ENCODE measurements at regions not wholly inside any gene's neighbourhood (a gene's known extent, or its start where the extent isn't known, plus 50 kb on each side); places are given as distances from the start of the nearest gene placed in this dataset.

DNA sequence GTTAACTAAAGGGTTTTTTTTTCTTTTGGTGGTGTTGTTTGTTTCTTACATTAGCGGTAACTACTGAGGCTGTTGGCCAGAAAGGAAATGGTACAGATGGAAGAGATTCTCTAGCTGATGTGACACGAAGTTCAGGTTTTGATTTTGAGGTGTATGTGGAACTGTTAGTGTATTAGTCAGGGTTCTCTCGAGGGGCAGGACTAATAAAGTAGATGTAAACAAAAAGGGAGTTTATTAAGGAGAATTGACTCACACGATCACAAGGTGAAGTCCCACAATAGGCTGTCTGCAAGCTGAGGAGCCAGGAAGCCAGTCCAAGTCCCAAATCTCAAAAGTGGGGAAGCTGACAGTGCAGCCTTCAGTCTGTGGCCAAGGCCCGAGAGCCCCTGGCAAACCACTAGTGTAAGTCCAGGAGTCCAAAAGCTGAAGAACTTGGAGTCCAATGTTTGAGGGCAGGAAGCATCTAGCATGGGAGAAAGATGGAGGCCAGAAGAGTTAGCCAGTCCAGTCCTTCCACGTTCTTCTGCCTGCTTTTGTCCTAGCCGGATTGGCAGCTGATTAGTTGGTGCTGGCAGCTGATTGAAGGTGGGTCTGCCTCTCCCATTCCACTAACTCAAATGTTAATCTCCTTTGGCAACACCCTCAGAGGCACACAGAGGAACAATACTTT is 577.6 kb downstream of the EFNB2 start (continued):
- TF ChIP-seq, protein P1, sequence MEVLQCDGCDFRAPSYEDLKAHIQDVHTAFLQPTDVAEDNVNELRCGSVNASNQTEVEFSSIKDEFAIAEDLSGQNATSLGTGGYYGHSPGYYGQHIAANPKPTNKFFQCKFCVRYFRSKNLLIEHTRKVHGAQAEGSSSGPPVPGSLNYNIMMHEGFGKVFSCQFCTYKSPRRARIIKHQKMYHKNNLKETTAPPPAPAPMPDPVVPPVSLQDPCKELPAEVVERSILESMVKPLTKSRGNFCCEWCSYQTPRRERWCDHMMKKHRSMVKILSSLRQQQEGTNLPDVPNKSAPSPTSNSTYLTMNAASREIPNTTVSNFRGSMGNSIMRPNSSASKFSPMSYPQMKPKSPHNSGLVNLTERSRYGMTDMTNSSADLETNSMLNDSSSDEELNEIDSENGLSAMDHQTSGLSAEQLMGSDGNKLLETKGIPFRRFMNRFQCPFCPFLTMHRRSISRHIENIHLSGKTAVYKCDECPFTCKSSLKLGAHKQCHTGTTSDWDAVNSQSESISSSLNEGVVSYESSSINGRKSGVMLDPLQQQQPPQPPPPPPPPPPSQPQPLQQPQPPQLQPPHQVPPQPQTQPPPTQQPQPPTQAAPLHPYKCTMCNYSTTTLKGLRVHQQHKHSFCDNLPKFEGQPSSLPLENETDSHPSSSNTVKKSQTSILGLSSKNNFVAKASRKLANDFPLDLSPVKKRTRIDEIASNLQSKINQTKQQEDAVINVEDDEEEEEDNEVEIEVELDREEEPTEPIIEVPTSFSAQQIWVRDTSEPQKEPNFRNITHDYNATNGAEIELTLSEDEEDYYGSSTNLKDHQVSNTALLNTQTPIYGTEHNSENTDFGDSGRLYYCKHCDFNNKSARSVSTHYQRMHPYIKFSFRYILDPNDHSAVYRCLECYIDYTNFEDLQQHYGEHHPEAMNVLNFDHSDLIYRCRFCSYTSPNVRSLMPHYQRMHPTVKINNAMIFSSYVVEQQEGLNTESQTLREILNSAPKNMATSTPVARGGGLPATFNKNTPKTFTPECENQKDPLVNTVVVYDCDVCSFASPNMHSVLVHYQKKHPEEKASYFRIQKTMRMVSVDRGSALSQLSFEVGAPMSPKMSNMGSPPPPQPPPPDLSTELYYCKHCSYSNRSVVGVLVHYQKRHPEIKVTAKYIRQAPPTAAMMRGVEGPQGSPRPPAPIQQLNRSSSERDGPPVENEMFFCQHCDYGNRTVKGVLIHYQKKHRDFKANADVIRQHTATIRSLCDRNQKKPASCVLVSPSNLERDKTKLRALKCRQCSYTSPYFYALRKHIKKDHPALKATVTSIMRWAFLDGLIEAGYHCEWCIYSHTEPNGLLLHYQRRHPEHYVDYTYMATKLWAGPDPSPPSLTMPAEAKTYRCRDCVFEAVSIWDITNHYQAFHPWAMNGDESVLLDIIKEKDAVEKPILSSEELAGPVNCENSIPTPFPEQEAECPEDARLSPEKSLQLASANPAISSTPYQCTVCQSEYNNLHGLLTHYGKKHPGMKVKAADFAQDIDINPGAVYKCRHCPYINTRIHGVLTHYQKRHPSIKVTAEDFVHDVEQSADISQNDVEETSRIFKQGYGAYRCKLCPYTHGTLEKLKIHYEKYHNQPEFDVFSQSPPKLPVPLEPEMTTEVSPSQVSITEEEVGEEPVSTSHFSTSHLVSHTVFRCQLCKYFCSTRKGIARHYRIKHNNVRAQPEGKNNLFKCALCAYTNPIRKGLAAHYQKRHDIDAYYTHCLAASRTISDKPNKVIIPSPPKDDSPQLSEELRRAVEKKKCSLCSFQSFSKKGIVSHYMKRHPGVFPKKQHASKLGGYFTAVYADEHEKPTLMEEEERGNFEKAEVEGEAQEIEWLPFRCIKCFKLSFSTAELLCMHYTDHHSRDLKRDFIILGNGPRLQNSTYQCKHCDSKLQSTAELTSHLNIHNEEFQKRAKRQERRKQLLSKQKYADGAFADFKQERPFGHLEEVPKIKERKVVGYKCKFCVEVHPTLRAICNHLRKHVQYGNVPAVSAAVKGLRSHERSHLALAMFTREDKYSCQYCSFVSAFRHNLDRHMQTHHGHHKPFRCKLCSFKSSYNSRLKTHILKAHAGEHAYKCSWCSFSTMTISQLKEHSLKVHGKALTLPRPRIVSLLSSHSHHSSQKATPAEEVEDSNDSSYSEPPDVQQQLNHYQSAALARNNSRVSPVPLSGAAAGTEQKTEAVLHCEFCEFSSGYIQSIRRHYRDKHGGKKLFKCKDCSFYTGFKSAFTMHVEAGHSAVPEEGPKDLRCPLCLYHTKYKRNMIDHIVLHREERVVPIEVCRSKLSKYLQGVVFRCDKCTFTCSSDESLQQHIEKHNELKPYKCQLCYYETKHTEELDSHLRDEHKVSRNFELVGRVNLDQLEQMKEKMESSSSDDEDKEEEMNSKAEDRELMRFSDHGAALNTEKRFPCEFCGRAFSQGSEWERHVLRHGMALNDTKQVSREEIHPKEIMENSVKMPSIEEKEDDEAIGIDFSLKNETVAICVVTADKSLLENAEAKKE (CRISPR knock-in tag; IDR thresholded peaks at IDR 0.05), result no peak
- no peak for TF ChIP-seq STAT1 (IDR thresholded peaks at IDR 0.05; ENCODE audit: unreplicated experiment)
- TF ChIP-seq, protein P2, sequence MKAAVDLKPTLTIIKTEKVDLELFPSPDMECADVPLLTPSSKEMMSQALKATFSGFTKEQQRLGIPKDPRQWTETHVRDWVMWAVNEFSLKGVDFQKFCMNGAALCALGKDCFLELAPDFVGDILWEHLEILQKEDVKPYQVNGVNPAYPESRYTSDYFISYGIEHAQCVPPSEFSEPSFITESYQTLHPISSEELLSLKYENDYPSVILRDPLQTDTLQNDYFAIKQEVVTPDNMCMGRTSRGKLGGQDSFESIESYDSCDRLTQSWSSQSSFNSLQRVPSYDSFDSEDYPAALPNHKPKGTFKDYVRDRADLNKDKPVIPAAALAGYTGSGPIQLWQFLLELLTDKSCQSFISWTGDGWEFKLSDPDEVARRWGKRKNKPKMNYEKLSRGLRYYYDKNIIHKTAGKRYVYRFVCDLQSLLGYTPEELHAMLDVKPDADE (IDR thresholded peaks at IDR 0.05), result no peak

DNA sequence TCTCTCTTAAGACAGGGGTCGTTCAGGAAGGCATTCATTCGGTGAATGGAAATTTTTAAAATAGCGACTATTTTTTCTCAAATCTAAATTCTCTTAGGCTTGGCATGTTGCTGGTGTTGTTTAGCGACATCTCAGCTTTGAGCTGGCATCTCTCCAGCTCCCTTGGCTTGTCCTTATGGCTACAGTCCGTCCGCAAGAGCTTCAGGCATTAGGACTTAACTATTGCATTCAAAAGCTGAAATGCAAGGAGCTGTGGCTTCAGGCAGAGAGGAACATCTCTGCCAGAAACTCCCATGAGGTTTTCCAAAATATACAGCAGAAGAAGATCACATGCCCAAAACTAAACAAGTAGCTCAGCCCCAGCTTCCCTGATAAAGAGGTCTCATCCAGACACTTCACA is 578.5 kb downstream of the EFNB2 start:
- Histone ChIP-seq H3K27me3 (ENCODE audit: insufficient read depth) (no peaks in the 10 kb centered on the region), H3K9me2 (ENCODE audit: insufficient read depth) (no peaks in the 10 kb centered on the region), H3K4me3 (no peak overlapping the region), H3K4me1 (ENCODE audit: insufficient read depth) (no peaks in the 10 kb centered on the region), H3K79me2 (replicated peaks; ENCODE audit: insufficient read depth) (no peaks in the 10 kb centered on the region), H2AFZ (no peak overlapping the region), H3F3A (replicated peaks; ENCODE audit: low read depth) (no peaks in the 10 kb centered on the region), H3K4me2 (no peak overlapping the region), H3K27ac (ENCODE audit: low read depth) (no peak overlapping the region), H3K36me3 (ENCODE audit: insufficient read depth) (no peaks in the 10 kb centered on the region), H4K20me1 (replicated peaks; ENCODE audit: insufficient read depth) (no peaks in the 10 kb centered on the region)
- no peaks in the 10 kb centered on the region for H3K4me1 Mint-ChIP-seq
- ATAC-seq (no peak), DNase-seq (ENCODE audit: low spot score) (no peak)
- no peaks in the 10 kb centered on the region for H3K9me3 Mint-ChIP-seq
- no peaks in the 10 kb centered on the region for H3K36me3 Mint-ChIP-seq (ENCODE audit: low read depth)
- H3K27me3 Mint-ChIP-seq (ENCODE audit: insufficient read depth, low read depth, poor library complexity), result no peaks in the 10 kb centered on the region
- H3K27ac Mint-ChIP-seq, result no peak overlapping the region
- H3K4me3 Mint-ChIP-seq, result no peak overlapping the region
- no peak for TF ChIP-seq ZNF331 (CRISPR knock-in tag; IDR thresholded peaks at IDR 0.05; ENCODE audit: low read depth)
- TF ChIP-seq, protein P3, sequence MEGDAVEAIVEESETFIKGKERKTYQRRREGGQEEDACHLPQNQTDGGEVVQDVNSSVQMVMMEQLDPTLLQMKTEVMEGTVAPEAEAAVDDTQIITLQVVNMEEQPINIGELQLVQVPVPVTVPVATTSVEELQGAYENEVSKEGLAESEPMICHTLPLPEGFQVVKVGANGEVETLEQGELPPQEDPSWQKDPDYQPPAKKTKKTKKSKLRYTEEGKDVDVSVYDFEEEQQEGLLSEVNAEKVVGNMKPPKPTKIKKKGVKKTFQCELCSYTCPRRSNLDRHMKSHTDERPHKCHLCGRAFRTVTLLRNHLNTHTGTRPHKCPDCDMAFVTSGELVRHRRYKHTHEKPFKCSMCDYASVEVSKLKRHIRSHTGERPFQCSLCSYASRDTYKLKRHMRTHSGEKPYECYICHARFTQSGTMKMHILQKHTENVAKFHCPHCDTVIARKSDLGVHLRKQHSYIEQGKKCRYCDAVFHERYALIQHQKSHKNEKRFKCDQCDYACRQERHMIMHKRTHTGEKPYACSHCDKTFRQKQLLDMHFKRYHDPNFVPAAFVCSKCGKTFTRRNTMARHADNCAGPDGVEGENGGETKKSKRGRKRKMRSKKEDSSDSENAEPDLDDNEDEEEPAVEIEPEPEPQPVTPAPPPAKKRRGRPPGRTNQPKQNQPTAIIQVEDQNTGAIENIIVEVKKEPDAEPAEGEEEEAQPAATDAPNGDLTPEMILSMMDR (conservative IDR thresholded peaks at IDR 0.05; ENCODE audit: low read depth in 2 of 2), result no peak
- TF ChIP-seq, protein P4, sequence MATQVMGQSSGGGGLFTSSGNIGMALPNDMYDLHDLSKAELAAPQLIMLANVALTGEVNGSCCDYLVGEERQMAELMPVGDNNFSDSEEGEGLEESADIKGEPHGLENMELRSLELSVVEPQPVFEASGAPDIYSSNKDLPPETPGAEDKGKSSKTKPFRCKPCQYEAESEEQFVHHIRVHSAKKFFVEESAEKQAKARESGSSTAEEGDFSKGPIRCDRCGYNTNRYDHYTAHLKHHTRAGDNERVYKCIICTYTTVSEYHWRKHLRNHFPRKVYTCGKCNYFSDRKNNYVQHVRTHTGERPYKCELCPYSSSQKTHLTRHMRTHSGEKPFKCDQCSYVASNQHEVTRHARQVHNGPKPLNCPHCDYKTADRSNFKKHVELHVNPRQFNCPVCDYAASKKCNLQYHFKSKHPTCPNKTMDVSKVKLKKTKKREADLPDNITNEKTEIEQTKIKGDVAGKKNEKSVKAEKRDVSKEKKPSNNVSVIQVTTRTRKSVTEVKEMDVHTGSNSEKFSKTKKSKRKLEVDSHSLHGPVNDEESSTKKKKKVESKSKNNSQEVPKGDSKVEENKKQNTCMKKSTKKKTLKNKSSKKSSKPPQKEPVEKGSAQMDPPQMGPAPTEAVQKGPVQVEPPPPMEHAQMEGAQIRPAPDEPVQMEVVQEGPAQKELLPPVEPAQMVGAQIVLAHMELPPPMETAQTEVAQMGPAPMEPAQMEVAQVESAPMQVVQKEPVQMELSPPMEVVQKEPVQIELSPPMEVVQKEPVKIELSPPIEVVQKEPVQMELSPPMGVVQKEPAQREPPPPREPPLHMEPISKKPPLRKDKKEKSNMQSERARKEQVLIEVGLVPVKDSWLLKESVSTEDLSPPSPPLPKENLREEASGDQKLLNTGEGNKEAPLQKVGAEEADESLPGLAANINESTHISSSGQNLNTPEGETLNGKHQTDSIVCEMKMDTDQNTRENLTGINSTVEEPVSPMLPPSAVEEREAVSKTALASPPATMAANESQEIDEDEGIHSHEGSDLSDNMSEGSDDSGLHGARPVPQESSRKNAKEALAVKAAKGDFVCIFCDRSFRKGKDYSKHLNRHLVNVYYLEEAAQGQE (IDR thresholded peaks at IDR 0.05; ENCODE audit: unreplicated experiment), result no peak
- TF ChIP-seq CREB1 (CRISPR knock-in tag; IDR thresholded peaks at IDR 0.05; ENCODE audit: low read depth), result no peak
- no peak for TF ChIP-seq EZH2 (IDR thresholded peaks at IDR 0.05; ENCODE audit: low read depth, unreplicated experiment)
- TF ChIP-seq POLR2AphosphoS5 (IDR thresholded peaks at IDR 0.05; ENCODE audit: low read depth), result no peak
- TF ChIP-seq STAT1 (IDR thresholded peaks at IDR 0.05; ENCODE audit: unreplicated experiment), result no peak
- TF ChIP-seq, protein P2 (IDR thresholded peaks at IDR 0.05), result no peak
- TF ChIP-seq JUNB (IDR thresholded peaks at IDR 0.05; ENCODE audit: unreplicated experiment), result no peak
- no peak for TF ChIP-seq EZH2phosphoT487 (IDR thresholded peaks at IDR 0.05; ENCODE audit: unreplicated experiment)

Data from GM23338 (cell line).